Calu3 (cell line): ENCODE measurements at regions not wholly inside any gene's neighbourhood (a gene's known extent, or its start where the extent isn't known, plus 50 kb on each side); places are given as distances from the start of the nearest gene placed in this dataset.

Experiments used
- BruUV-seq: library from RNA; stranded (reverse); fragments of 400-500 nt; replicated peaks from 2 replicates; lab custom pipeline; 2021; lab: Mats Ljungman, UMichigan
- CTCF ChIA-PET: fragments of 300-600 bp; sonication (Branson Sonifier 250); formaldehyde crosslinking; loops from one replicate; lab custom pipeline; 2022; ENCODE audit warnings: antibody characterized with exemption; lab: Charles Lee
- DNase-seq: peaks from one replicate; pipeline ENCODE4 v3.0.0; 2022
- H3K27ac Mint-ChIP-seq: one replicate; pipeline ENCODE4 v1.8.0; 2022; ENCODE audit warnings: mixed read lengths; ENCODE audit not compliant: unreplicated experiment
- H3K27me3 Mint-ChIP-seq: one replicate; pipeline ENCODE4 v1.8.0; 2022; ENCODE audit warnings: mixed read lengths; ENCODE audit not compliant: unreplicated experiment
- H3K36me3 Mint-ChIP-seq: one replicate; pipeline ENCODE4 v1.8.0; 2022; ENCODE audit warnings: mild to moderate bottlenecking, moderate library complexity, mixed read lengths; ENCODE audit not compliant: insufficient read depth, unreplicated experiment
- H3K4me1 Mint-ChIP-seq: one replicate; pipeline ENCODE4 v1.8.0; 2022; ENCODE audit warnings: mild to moderate bottlenecking, low read depth, mixed read lengths; ENCODE audit not compliant: unreplicated experiment
- H3K4me3 Mint-ChIP-seq: one replicate; pipeline ENCODE4 v1.8.0; 2022; ENCODE audit warnings: mild to moderate bottlenecking, low read depth, moderate library complexity, mixed read lengths; ENCODE audit not compliant: unreplicated experiment
- H3K9me3 Mint-ChIP-seq: one replicate; pipeline ENCODE4 v1.8.0; 2022; ENCODE audit warnings: low read depth, mixed read lengths; ENCODE audit not compliant: unreplicated experiment
- intact Hi-C: fragments of 100-400 bp; cut with micrococcal nuclease; formaldehyde crosslinking; loops from one replicate; pipeline ENCODE4 v1.10.0; 2022; ENCODE audit not compliant: unreplicated experiment
- TF ChIP-seq, protein P1 (sequence below): fragments of 200-600 bp; IDR thresholded peaks from one replicate; pipeline ENCODE4 v1.8.0; 2022; ENCODE audit warnings: antibody characterized with exemption; ENCODE audit not compliant: unreplicated experiment

DNA sequence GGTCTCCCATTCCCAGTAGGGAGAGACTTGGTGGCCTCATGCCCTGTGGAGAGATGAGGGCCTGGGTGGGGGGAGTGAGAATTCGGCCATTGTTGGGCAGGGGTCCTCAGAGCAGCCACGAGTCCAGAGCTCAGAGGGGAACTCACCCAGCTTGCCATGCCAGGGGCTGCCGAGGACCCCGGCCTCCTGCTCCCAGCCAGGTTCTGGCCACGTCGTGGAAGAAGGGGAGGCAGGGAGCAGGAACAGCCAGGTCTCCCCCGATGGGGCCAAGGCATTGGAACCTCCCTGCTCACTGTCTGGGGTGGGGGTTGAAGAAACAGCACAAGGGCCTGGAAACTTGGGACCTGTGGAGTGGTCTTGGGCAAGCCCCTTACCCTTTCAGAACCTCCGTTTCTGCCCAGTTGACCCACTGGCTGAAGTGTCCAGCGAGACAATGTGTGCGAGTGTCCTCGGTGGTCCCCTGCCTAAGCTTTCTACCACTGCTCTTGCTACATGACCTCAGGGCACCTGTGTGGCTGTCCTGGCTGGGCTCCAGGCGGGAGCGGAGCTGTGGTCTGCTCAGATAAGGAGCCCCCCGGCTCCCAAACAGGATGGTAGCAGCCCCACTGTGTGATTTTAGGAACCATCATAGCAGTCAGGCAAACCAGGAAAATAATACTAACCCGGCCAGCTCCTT lies 74.7 kb upstream of the WNT11 start:
- no peaks in the 10 kb centered on the region for H3K36me3 Mint-ChIP-seq
- DNase-seq, result no peak
- no peak overlapping the region for H3K4me3 Mint-ChIP-seq
- CTCF ChIA-PET, result no interaction called here
- no peaks in the 10 kb centered on the region for H3K4me1 Mint-ChIP-seq
- H3K27me3 Mint-ChIP-seq, result peaks cover 78% of the 10 kb centered on the region
- BruUV-seq, result no TSS peak
- no peaks in the 10 kb centered on the region for H3K9me3 Mint-ChIP-seq
- TF ChIP-seq, protein P1, sequence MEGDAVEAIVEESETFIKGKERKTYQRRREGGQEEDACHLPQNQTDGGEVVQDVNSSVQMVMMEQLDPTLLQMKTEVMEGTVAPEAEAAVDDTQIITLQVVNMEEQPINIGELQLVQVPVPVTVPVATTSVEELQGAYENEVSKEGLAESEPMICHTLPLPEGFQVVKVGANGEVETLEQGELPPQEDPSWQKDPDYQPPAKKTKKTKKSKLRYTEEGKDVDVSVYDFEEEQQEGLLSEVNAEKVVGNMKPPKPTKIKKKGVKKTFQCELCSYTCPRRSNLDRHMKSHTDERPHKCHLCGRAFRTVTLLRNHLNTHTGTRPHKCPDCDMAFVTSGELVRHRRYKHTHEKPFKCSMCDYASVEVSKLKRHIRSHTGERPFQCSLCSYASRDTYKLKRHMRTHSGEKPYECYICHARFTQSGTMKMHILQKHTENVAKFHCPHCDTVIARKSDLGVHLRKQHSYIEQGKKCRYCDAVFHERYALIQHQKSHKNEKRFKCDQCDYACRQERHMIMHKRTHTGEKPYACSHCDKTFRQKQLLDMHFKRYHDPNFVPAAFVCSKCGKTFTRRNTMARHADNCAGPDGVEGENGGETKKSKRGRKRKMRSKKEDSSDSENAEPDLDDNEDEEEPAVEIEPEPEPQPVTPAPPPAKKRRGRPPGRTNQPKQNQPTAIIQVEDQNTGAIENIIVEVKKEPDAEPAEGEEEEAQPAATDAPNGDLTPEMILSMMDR, result no peak
- intact Hi-C loops, result no loop called here
- no peak overlapping the region for H3K27ac Mint-ChIP-seq

DNA sequence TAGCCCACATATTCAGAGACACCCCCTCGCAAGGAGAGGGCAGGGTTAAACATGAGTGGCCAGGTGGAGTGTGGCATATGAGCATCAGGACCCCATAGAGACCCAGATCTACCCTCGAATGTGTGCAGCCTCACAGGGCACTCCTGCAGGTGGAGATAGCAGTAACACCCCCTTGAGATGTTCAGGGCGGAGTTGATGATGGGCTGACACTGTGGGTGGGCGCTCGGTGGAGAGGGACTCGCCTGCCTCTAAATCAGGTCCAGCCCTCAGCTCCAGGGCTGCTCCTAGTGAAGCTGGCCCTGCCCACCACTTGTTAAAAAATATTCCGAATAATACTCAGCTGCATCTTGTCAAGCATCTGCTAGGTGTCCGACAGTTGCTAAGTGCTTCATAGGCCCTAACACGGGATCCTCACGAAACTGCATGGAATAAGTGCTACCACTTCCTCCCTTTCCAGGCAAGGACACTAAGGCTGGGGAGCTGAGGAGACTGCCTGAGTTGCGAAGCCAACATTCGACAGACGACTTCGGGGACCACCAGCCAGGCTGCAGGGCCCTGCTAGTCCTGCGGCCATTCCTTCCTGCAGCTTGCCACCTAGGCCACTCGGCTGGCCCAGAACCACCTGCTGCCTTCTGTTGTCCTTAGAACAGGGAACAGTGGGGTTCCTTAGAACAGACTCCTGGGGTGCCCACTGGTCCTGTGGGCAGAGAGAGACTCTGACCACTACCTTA lies 74.0 kb upstream of the WNT11 start:
- no peak overlapping the region for H3K27ac Mint-ChIP-seq
- intact Hi-C loops, result no loop called here
- no peak overlapping the region for H3K4me3 Mint-ChIP-seq
- peaks cover 78% of the 10 kb centered on the region for H3K27me3 Mint-ChIP-seq
- no peak for DNase-seq
- no peaks in the 10 kb centered on the region for H3K9me3 Mint-ChIP-seq
- TF ChIP-seq, protein P1, result no peak
- H3K36me3 Mint-ChIP-seq, result no peaks in the 10 kb centered on the region
- CTCF ChIA-PET, result no interaction called here
- H3K4me1 Mint-ChIP-seq, result no peaks in the 10 kb centered on the region
- no TSS peak for BruUV-seq

DNA sequence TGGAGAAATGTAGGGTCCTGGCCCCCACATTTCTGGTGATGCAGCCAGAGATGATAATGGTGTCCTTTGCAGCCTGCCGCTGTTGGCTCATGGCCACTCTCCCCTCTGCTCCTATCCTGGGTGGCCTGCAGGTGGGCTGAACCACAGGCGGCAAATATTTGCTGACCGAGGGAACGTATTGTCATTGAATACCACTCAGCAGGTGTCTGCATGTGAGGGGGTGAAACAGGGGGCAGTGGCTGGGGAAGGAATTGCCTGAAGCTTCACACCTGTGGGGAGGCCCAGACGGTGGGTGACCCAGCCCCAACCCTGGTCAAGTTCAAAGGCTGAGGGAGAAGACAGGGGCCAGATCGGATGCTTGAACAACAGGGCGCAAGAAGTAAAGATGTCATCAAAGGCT lies 73.3 kb upstream of the WNT11 start:
- peaks cover 78% of the 10 kb centered on the region for H3K27me3 Mint-ChIP-seq
- H3K27ac Mint-ChIP-seq, result no peak overlapping the region
- no TSS peak for BruUV-seq
- intact Hi-C loops, result no loop called here
- no peaks in the 10 kb centered on the region for H3K4me1 Mint-ChIP-seq
- DNase-seq, result no peak
- no peaks in the 10 kb centered on the region for H3K36me3 Mint-ChIP-seq
- TF ChIP-seq, protein P1, result no peak
- CTCF ChIA-PET, result no interaction called here
- H3K9me3 Mint-ChIP-seq, result peaks cover 2% of the 10 kb centered on the region
- H3K4me3 Mint-ChIP-seq, result no peak overlapping the region

DNA sequence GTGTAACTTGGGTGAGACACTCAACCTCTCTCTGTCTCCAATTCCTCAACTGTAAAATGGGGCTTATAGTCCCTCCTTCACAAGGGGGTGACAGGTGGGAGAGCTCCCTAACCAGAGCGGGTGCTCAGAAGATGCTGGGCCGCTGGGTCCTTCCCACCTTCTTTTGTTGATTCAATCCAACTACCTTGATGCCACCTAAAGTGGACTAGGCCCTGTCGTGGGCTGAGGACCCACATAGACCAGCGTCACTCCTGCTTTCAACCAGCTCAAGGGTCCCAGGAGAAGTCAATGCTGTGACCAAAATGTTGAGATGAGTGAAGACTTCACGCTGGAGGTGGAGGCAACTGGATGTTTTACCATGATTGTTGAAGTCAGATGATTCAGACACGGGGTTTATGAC lies 72.7 kb upstream of the WNT11 start:
- peaks cover 3% of the 10 kb centered on the region for H3K9me3 Mint-ChIP-seq
- intact Hi-C loops, result no loop called here
- CTCF ChIA-PET, result no interaction called here
- H3K4me1 Mint-ChIP-seq, result no peaks in the 10 kb centered on the region
- TF ChIP-seq, protein P1, result no peak
- H3K27me3 Mint-ChIP-seq, result peaks cover 79% of the 10 kb centered on the region
- BruUV-seq, result no TSS peak
- H3K4me3 Mint-ChIP-seq, result no peak overlapping the region
- H3K27ac Mint-ChIP-seq, result no peak overlapping the region
- no peak for DNase-seq
- no peaks in the 10 kb centered on the region for H3K36me3 Mint-ChIP-seq
